SK-N-SH (cell line): ENCODE measurements at regions not wholly inside any gene's neighbourhood (a gene's known extent, or its start where the extent isn't known, plus 50 kb on each side); places are given as distances from the start of the nearest gene placed in this dataset.

Experiments used
- CHD2 ChIP-seq: fragments of 150-350 bp; IDR thresholded peaks from 2 replicates; pipeline ENCODE4 v1.6.1; 2018; ENCODE audit warnings: low read length; ENCODE audit not compliant: partially characterized antibody
- EP300 ChIP-seq, 2 experiments: IDR thresholded peaks; 2 replicates each; pipeline versions ENCODE4 v1.4.0 to v1.6.1; 2012; ENCODE audit warnings: borderline replicate concordance in 1 of 2, low read depth in 1 of 2, low read length in 1 of 2
- EZH2phosphoT487 ChIP-seq: fragments of 200-600 bp; sonication (generic); IDR thresholded peaks from 2 replicates; pipeline ENCODE4 v1.6.1; 2017; ENCODE audit warnings: low read depth, mixed run types, mild to moderate bottlenecking, antibody characterized with exemption, moderate library complexity, borderline replicate concordance
- FOXM1 ChIP-seq: IDR thresholded peaks from 2 replicates; pipeline ENCODE4 v1.4.0; 2012; ENCODE audit warnings: low read depth, mild to moderate bottlenecking
- NFIC ChIP-seq: IDR thresholded peaks from 2 replicates; pipeline ENCODE4 v1.4.0; 2012; ENCODE audit warnings: borderline replicate concordance
- POLR2AphosphoS5 ChIP-seq: IDR thresholded peaks from 2 replicates; pipeline ENCODE4 v1.6.1; 2012; ENCODE audit warnings: low read depth, low read length
- RFX5 ChIP-seq: IDR thresholded peaks from 2 replicates; pipeline ENCODE4 v1.6.1; 2012; ENCODE audit warnings: mild to moderate bottlenecking, improper control_type of control experiment, low read length
- TAF1 ChIP-seq: IDR thresholded peaks from 2 replicates; pipeline ENCODE4 v1.6.1; 2012; ENCODE audit warnings: low read depth, mild to moderate bottlenecking, low read length, moderate library complexity, borderline replicate concordance
- TF ChIP-seq, protein P1 (sequence below): fragments of 150-350 bp; IDR thresholded peaks from 2 replicates; pipeline ENCODE4 v1.6.1; 2017; ENCODE audit warnings: antibody characterized with exemption, low read length, low read depth, borderline replicate concordance
- TF ChIP-seq, protein P2 (sequence below): fragments of 200-600 bp; sonication (generic); IDR thresholded peaks from 2 replicates; pipeline ENCODE4 v1.6.1; 2017; ENCODE audit warnings: antibody characterized with exemption, mild to moderate bottlenecking, moderate library complexity
- TF ChIP-seq, protein P3 (sequence below): IDR thresholded peaks from 2 replicates; pipeline ENCODE4 v1.4.0; 2012; ENCODE audit warnings: low read depth, borderline replicate concordance
- TF ChIP-seq, protein P4 (sequence below): IDR thresholded peaks from 2 replicates; pipeline ENCODE4 v1.4.0; 2012; ENCODE audit warnings: low read depth

DNA sequence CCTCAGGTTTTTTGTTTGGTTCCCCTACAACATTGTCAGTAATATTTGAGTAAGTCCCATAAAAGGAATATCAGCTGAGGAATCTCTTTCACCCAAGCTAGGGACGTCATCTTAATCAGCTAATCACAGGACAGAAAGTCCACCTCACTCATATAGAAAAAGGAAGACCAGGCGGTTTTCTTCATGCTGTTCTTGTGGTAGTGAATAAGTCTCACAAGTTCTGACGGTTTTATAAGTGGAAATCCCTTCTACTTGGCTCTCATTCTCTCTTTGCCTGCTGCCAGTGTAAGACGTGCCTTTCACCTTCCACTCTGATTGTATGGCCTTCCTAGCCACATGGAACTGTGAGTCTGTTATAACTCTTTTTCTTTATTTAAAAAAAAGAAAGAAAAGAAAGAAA lies 308.1 kb upstream of the PFKP start:
- TF ChIP-seq, protein P1, sequence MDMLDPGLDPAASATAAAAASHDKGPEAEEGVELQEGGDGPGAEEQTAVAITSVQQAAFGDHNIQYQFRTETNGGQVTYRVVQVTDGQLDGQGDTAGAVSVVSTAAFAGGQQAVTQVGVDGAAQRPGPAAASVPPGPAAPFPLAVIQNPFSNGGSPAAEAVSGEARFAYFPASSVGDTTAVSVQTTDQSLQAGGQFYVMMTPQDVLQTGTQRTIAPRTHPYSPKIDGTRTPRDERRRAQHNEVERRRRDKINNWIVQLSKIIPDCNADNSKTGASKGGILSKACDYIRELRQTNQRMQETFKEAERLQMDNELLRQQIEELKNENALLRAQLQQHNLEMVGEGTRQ = no peak
- no peak for TF ChIP-seq CHD2
- TF ChIP-seq, protein P2, sequence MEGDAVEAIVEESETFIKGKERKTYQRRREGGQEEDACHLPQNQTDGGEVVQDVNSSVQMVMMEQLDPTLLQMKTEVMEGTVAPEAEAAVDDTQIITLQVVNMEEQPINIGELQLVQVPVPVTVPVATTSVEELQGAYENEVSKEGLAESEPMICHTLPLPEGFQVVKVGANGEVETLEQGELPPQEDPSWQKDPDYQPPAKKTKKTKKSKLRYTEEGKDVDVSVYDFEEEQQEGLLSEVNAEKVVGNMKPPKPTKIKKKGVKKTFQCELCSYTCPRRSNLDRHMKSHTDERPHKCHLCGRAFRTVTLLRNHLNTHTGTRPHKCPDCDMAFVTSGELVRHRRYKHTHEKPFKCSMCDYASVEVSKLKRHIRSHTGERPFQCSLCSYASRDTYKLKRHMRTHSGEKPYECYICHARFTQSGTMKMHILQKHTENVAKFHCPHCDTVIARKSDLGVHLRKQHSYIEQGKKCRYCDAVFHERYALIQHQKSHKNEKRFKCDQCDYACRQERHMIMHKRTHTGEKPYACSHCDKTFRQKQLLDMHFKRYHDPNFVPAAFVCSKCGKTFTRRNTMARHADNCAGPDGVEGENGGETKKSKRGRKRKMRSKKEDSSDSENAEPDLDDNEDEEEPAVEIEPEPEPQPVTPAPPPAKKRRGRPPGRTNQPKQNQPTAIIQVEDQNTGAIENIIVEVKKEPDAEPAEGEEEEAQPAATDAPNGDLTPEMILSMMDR = no peak
- TF ChIP-seq EP300 (IDR thresholded peaks at IDR 0.05; ENCODE audit: borderline replicate concordance in 1 of 2, low read depth in 1 of 2, low read length in 1 of 2) = no peak
- no peak for TF ChIP-seq POLR2AphosphoS5
- no peak for TF ChIP-seq NFIC
- TF ChIP-seq, protein P3, sequence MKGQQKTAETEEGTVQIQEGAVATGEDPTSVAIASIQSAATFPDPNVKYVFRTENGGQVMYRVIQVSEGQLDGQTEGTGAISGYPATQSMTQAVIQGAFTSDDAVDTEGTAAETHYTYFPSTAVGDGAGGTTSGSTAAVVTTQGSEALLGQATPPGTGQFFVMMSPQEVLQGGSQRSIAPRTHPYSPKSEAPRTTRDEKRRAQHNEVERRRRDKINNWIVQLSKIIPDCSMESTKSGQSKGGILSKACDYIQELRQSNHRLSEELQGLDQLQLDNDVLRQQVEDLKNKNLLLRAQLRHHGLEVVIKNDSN = no peak
- TF ChIP-seq TAF1 = no peak
- TF ChIP-seq EZH2phosphoT487 = no peak
- TF ChIP-seq, protein P4, sequence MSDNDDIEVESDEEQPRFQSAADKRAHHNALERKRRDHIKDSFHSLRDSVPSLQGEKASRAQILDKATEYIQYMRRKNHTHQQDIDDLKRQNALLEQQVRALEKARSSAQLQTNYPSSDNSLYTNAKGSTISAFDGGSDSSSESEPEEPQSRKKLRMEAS = no peak
- no peak for TF ChIP-seq FOXM1
- TF ChIP-seq RFX5 = no peak
